ENCODE measurements at regions not wholly inside any gene's neighbourhood (a gene's known extent, or its start where the extent isn't known, plus 50 kb on each side); places are given as distances from the start of the nearest gene placed in this dataset.

DNA sequence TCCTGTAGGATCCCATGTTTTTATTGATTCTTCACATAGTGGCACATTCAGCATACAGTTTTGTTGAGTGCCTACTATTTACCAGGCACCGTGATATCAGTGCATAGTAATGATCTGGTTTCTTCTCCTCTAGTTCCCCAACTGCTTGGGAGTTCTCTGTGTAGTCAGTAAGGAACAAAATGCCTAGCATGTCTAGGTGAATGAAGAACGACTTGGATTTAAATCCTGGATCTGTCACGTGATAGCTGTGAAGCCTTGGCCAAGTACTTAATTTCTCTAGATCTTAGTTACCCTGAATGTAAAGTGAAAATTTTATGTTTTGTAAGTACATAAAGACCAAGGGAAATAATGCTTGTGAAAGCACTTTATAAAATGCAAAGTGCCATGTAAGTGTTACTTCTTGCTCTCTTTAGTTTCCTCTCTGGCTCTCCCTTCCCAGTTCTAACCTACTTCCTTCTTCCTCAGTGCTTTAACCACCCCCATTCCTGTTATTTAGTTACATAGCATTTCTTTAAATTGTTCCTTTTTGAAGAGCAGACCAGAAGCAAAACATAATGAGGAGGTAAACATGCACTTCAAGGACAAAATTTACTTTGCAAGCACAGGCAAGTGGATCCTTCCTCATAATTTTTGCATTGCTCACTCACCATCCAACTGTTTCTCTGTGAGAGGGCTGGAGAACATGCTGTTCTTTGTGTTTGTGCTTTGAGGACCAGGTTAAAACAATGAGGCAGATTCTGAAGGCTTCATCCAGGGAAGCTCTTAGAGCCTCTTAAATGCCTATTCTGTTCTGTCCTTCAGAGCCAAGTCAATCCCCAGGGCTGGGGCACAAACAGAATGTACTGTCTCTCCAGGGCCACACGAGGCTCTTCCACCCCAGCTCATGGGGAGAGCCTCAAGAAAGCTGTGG, 353.9 kb upstream of the TENM4 start:
- 14% methylated on average over 4 of the region's 4 CpGs for WGBS (ENCODE audit: low lambda C conversion rate)
- intact Hi-C loops (cut with micrococcal nuclease; ENCODE audit: unreplicated experiment) (no loop called here), in situ Hi-C loops (cut with HindIII; ENCODE audit: extremely low pct_ligation_motif_present, low pct_unique_long_range_greater_than_20kb) (no loop called here)
- DNase-seq (ENCODE audit: low spot score) (no peak), ATAC-seq (no peak), FAIRE-seq (no peak)
- H2AFZ ChIP-seq (ENCODE audit: low read length) = no peak overlapping the region
- CTCF ChIA-PET (ENCODE audit: low intra/inter-chr PET ratio, low total read pairs) = no interaction called here
- BruUV-seq (replicated peaks) = no TSS peak
- peak; percentile 49; the same call in 1 of the 2 replicates for TF ChIP-seq RAD51 (IDR thresholded peaks at IDR 0.05; ENCODE audit: borderline replicate concordance)
- no peak for TF ChIP-seq NFRKB (IDR thresholded peaks at IDR 0.05)
- no peaks in the 10 kb centered on the region for H4K20me1 ChIP-seq (ENCODE audit: insufficient read depth, low read length)
- no peak overlapping the region for H3K27ac ChIP-seq (ENCODE audit: extremely low read length, insufficient read depth, low read length)
- no peaks in the 10 kb centered on the region for H3K36me3 ChIP-seq (replicated peaks in 1 of 2; ENCODE audit: control insufficient read depth in 1 of 2, insufficient read depth in 2 of 2, low read length in 2 of 2)
- no peaks in the 10 kb centered on the region for H3K27me3 ChIP-seq (ENCODE audit: control insufficient read depth in 1 of 2, insufficient read depth in 2 of 2, low read length in 2 of 2)
- no peaks in the 10 kb centered on the region for H3K9me3 ChIP-seq (ENCODE audit: low read length)
- no peaks in the 10 kb centered on the region for H3K4me1 ChIP-seq (ENCODE audit: insufficient read depth, low read length)
- no peak overlapping the region for H3K4me2 ChIP-seq (ENCODE audit: low read depth, low read length)
- H3K9ac ChIP-seq (ENCODE audit: insufficient read depth, low read depth, low read length) = no peak overlapping the region
- POLR2A ChIA-PET = no interaction called here
- H3K4me3 ChIP-seq (replicated peaks in 1 of 3; ENCODE audit: insufficient read depth in 1 of 3, low read depth in 2 of 3, low read length in 3 of 3) = no peak overlapping the region
- H3K79me2 ChIP-seq (ENCODE audit: insufficient read depth, low read length) = no peaks in the 10 kb centered on the region

- no peak overlapping the region for H3K4me3 ChIP-seq (replicated peaks in 1 of 3; ENCODE audit: insufficient read depth in 1 of 3, low read depth in 2 of 3, low read length in 3 of 3)
- H3K27me3 ChIP-seq (ENCODE audit: control insufficient read depth in 1 of 2, insufficient read depth in 2 of 2, low read length in 2 of 2) = no peaks in the 10 kb centered on the region
- no peak overlapping the region for H2AFZ ChIP-seq (ENCODE audit: low read length)
- no peak overlapping the region for H3K27ac ChIP-seq (ENCODE audit: extremely low read length, insufficient read depth, low read length)
- CTCF ChIA-PET (ENCODE audit: low intra/inter-chr PET ratio, low total read pairs) = no interaction called here
- H3K4me2 ChIP-seq (ENCODE audit: low read depth, low read length) = no peak overlapping the region
- DNase-seq (ENCODE audit: low spot score) (no peak), ATAC-seq (no peak), FAIRE-seq (no peak)
- 13% methylated on average over 3 of the region's 3 CpGs for WGBS (ENCODE audit: low lambda C conversion rate)
- H4K20me1 ChIP-seq (ENCODE audit: insufficient read depth, low read length) = no peaks in the 10 kb centered on the region
- no peaks in the 10 kb centered on the region for H3K79me2 ChIP-seq (ENCODE audit: insufficient read depth, low read length)
- in situ Hi-C loops (cut with HindIII; ENCODE audit: extremely low pct_ligation_motif_present, low pct_unique_long_range_greater_than_20kb) (no loop called here), intact Hi-C loops (cut with micrococcal nuclease; ENCODE audit: unreplicated experiment) (no loop called here)
- H3K4me1 ChIP-seq (ENCODE audit: insufficient read depth, low read length) = no peaks in the 10 kb centered on the region
- no peaks in the 10 kb centered on the region for H3K36me3 ChIP-seq (replicated peaks in 1 of 2; ENCODE audit: control insufficient read depth in 1 of 2, insufficient read depth in 2 of 2, low read length in 2 of 2)
- POLR2A ChIA-PET = no interaction called here
- no peak overlapping the region for H3K9ac ChIP-seq (ENCODE audit: insufficient read depth, low read depth, low read length)
- no peaks in the 10 kb centered on the region for H3K9me3 ChIP-seq (ENCODE audit: low read length)
- BruUV-seq (replicated peaks) = no TSS peak
- TF ChIP-seq PRPF4 (IDR thresholded peaks at IDR 0.05; ENCODE audit: low read depth, low read length, poor library complexity, severe bottlenecking) (no peak), SNAPC2 (CRISPR knock-in tag; IDR thresholded peaks at IDR 0.05) (no peak), ZKSCAN8 (CRISPR knock-in tag; IDR thresholded peaks at IDR 0.05; ENCODE audit: borderline replicate concordance) (no peak), TFDP2 (CRISPR knock-in tag; IDR thresholded peaks at IDR 0.05) (no peak), KAT8 (CRISPR knock-in tag; IDR thresholded peaks at IDR 0.05) (no peak), TBX3 (IDR thresholded peaks at IDR 0.05; ENCODE audit: borderline replicate concordance) (no peak), ZNF800 (CRISPR knock-in tag; IDR thresholded peaks at IDR 0.05) (no peak), ZNF296 (CRISPR knock-in tag; conservative IDR thresholded peaks at IDR 0.05) (no peak), KDM6A (CRISPR knock-in tag; IDR thresholded peaks at IDR 0.05; ENCODE audit: low read depth) (no peak), ZNF292 (CRISPR knock-in tag; IDR thresholded peaks at IDR 0.05; ENCODE audit: borderline replicate concordance, low read depth) (no peak), FOXJ3 (CRISPR knock-in tag; IDR thresholded peaks at IDR 0.05; ENCODE audit: borderline replicate concordance) (no peak), RARA (CRISPR knock-in tag; IDR thresholded peaks at IDR 0.05) (no peak), ZNF703 (CRISPR knock-in tag; IDR thresholded peaks at IDR 0.05; ENCODE audit: borderline replicate concordance) (no peak), SIX1 (CRISPR knock-in tag; IDR thresholded peaks at IDR 0.05; ENCODE audit: borderline replicate concordance) (no peak), ZNF180 (CRISPR knock-in tag; IDR thresholded peaks at IDR 0.05; ENCODE audit: borderline replicate concordance, low read depth) (no peak)
These were observed 353.2 kb upstream of the TENM4 start for GRCh38 chr11:79794057-79794456.
